HEK293T (cell line): ENCODE measurements at regions not wholly inside any gene's neighbourhood (a gene's known extent, or its start where the extent isn't known, plus 50 kb on each side); places are given as distances from the start of the nearest gene placed in this dataset.

Experiments
- BHLHE40 ChIP-seq: fragments of 450-650 bp; IDR thresholded peaks from 2 replicates; pipeline ENCODE4 v1.6.1; 2016; ENCODE audit warnings: mild to moderate bottlenecking, moderate library complexity, borderline replicate concordance
- FOXA1 ChIP-seq: fragments of 450-650 bp; IDR thresholded peaks from 2 replicates; pipeline ENCODE4 v1.6.1; 2016; ENCODE audit warnings: mild to moderate bottlenecking
- FOXK2 ChIP-seq: fragments of 450-650 bp; IDR thresholded peaks from 2 replicates; pipeline ENCODE4 v1.6.1; 2016; ENCODE audit warnings: mild to moderate bottlenecking
- FOXM1 ChIP-seq: fragments of 450-650 bp; IDR thresholded peaks from 2 replicates; pipeline ENCODE4 v1.6.1; 2017; ENCODE audit warnings: mild to moderate bottlenecking, borderline replicate concordance
- PKNOX1 ChIP-seq: fragments of 450-650 bp; IDR thresholded peaks from 2 replicates; pipeline ENCODE4 v1.6.1; 2016
- SP1 ChIP-seq: fragments of 450-650 bp; IDR thresholded peaks from 2 replicates; pipeline ENCODE4 v1.6.1; 2017
- SUZ12 ChIP-seq: fragments of 450-650 bp; IDR thresholded peaks from 2 replicates; pipeline ENCODE4 v1.6.1; 2016; ENCODE audit warnings: mild to moderate bottlenecking
- TARDBP ChIP-seq: fragments of 450-650 bp; IDR thresholded peaks from 2 replicates; pipeline ENCODE4 v1.6.1; 2016

GRCh38 chr15:39255760-39256159 is 325.1 kb upstream of the THBS1 start:
- no peak for TF ChIP-seq TARDBP
- TF ChIP-seq FOXK2 = no peak
- no peak for TF ChIP-seq BHLHE40
- TF ChIP-seq SP1 = no peak
- no peak for TF ChIP-seq FOXM1
- no peak for TF ChIP-seq PKNOX1
- no peak for TF ChIP-seq SUZ12
- TF ChIP-seq FOXA1 = no peak
